ENCODE measurements at regions not wholly inside any gene's neighbourhood (a gene's known extent, or its start where the extent isn't known, plus 50 kb on each side); places are given as distances from the start of the nearest gene placed in this dataset.
"Not testable (repeated sequence)": the region's sequence is repeated elsewhere in the genome, so short reads cannot be mapped to it uniquely, and the experiment has no call there.

- not testable (repeated sequence) for H3K9me3 ChIP-seq (ENCODE audit: low read depth); DNase-seq (ENCODE audit: low spot score); H3K4me2 ChIP-seq; H2AFZ ChIP-seq; H3K9me2 ChIP-seq (replicated peaks; ENCODE audit: insufficient read depth); H3K27ac ChIP-seq; H3K4me3 ChIP-seq; H3K36me3 ChIP-seq (replicated peaks; ENCODE audit: insufficient read depth, low read depth); H3K27me3 ChIP-seq; H3K79me2 ChIP-seq; H4K20me1 ChIP-seq (ENCODE audit: insufficient read depth, poor library complexity, severe bottlenecking); H3K4me1 ChIP-seq (ENCODE audit: insufficient read depth)
- WGBS (ENCODE audit: low lambda C conversion rate, missing lambda C conversion rate), result 87% methylated on average over 5 of the region's 5 CpGs
Observed at GRCh38 chr1:837601-838000, 86.1 kb upstream of the SAMD11 start.

GRCh38 chr1:838291-838690 is 85.4 kb upstream of the SAMD11 start:
- H3K4me2 ChIP-seq; H3K79me2 ChIP-seq; H3K9me3 ChIP-seq (ENCODE audit: low read depth); H3K9me2 ChIP-seq (replicated peaks; ENCODE audit: insufficient read depth); H3K4me3 ChIP-seq; H3K4me1 ChIP-seq (ENCODE audit: insufficient read depth); H2AFZ ChIP-seq; H3K27me3 ChIP-seq; H3K27ac ChIP-seq; H4K20me1 ChIP-seq (ENCODE audit: insufficient read depth, poor library complexity, severe bottlenecking); DNase-seq (ENCODE audit: low spot score); H3K36me3 ChIP-seq (replicated peaks; ENCODE audit: insufficient read depth, low read depth): not testable (repeated sequence)
- 58% methylated on average over 5 of the region's 5 CpGs for WGBS (ENCODE audit: low lambda C conversion rate, missing lambda C conversion rate)

- H3K27me3 ChIP-seq; H3K9me2 ChIP-seq (replicated peaks; ENCODE audit: insufficient read depth); H3K4me1 ChIP-seq (ENCODE audit: insufficient read depth); H3K4me3 ChIP-seq; H4K20me1 ChIP-seq (ENCODE audit: insufficient read depth, poor library complexity, severe bottlenecking); H3K27ac ChIP-seq; H3K79me2 ChIP-seq; H3K4me2 ChIP-seq; H3K9me3 ChIP-seq (ENCODE audit: low read depth); H3K36me3 ChIP-seq (replicated peaks; ENCODE audit: insufficient read depth, low read depth); H2AFZ ChIP-seq; DNase-seq (ENCODE audit: low spot score): not testable (repeated sequence)
- 90% methylated on average over 6 of the region's 6 CpGs for WGBS (ENCODE audit: low lambda C conversion rate, missing lambda C conversion rate)
Observed at GRCh38 chr1:840592-840991, 83.1 kb upstream of the SAMD11 start.

- not testable (repeated sequence) for H3K4me2 ChIP-seq; H4K20me1 ChIP-seq (ENCODE audit: insufficient read depth, poor library complexity, severe bottlenecking); DNase-seq (ENCODE audit: low spot score); H3K9me2 ChIP-seq (replicated peaks; ENCODE audit: insufficient read depth); H3K4me1 ChIP-seq (ENCODE audit: insufficient read depth); H3K4me3 ChIP-seq; H3K79me2 ChIP-seq; H3K27ac ChIP-seq; H3K9me3 ChIP-seq (ENCODE audit: low read depth); H2AFZ ChIP-seq; H3K36me3 ChIP-seq (replicated peaks; ENCODE audit: insufficient read depth, low read depth); H3K27me3 ChIP-seq
- 87% methylated on average over 8 of the region's 15 CpGs for WGBS (ENCODE audit: low lambda C conversion rate, missing lambda C conversion rate)
Observed at GRCh38 chr1:841671-842425, 81.9 kb upstream of the SAMD11 start.

- H3K4me3 ChIP-seq; H3K79me2 ChIP-seq; H2AFZ ChIP-seq; H3K4me2 ChIP-seq; H3K27ac ChIP-seq; H3K36me3 ChIP-seq (replicated peaks; ENCODE audit: insufficient read depth, low read depth); H3K9me2 ChIP-seq (replicated peaks; ENCODE audit: insufficient read depth); DNase-seq (ENCODE audit: low spot score); H3K9me3 ChIP-seq (ENCODE audit: low read depth); H4K20me1 ChIP-seq (ENCODE audit: insufficient read depth, poor library complexity, severe bottlenecking); H3K4me1 ChIP-seq (ENCODE audit: insufficient read depth); H3K27me3 ChIP-seq: not testable (repeated sequence)
- 90% methylated on average over 10 of the region's 10 CpGs for WGBS (ENCODE audit: low lambda C conversion rate, missing lambda C conversion rate)
Observed at GRCh38 chr1:842799-843198, 80.9 kb upstream of the SAMD11 start.

- H3K27me3 ChIP-seq; H2AFZ ChIP-seq; H4K20me1 ChIP-seq (ENCODE audit: insufficient read depth, poor library complexity, severe bottlenecking); H3K4me2 ChIP-seq; H3K79me2 ChIP-seq; H3K4me3 ChIP-seq; H3K4me1 ChIP-seq (ENCODE audit: insufficient read depth); H3K9me3 ChIP-seq (ENCODE audit: low read depth); H3K9me2 ChIP-seq (replicated peaks; ENCODE audit: insufficient read depth); H3K36me3 ChIP-seq (replicated peaks; ENCODE audit: insufficient read depth, low read depth); DNase-seq (ENCODE audit: low spot score); H3K27ac ChIP-seq: not testable (repeated sequence)
- whole genome bisulfite sequencing (ENCODE audit: low lambda C conversion rate, missing lambda C conversion rate), result 93% methylated on average over 5 of the region's 5 CpGs
Observed at GRCh38 chr1:843946-844345, 79.8 kb upstream of the SAMD11 start.
